ENCODE measurements at regions not wholly inside any gene's neighbourhood (a gene's known extent, or its start where the extent isn't known, plus 50 kb on each side); places are given as distances from the start of the nearest gene placed in this dataset.

DNA sequence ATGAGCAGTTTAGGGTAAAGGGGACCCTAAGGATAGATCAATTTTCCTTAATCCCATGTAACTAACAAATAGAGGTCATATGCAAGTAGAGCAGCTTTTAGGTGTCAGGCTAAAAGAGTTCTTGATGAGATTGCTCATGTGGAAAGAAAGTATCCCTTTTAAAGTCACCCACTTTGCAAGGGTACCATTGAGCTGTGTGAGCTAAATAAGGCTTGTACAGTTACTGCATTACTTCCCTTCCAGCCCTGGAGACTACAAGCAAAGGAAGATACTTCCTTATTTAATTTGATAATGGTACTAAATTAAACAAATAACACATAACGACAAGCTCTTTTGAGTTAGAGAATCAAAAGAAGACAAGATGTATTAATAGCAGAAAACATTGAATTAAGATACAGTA lies 191.7 kb downstream of the TMX1 start:
- no peak overlapping the region for H3K4me2 ChIP-seq (ENCODE audit: low read depth, low read length, poor library complexity, severe bottlenecking)
- 0 out of 2 replicates have a peak overlapping the region, but pooled peaks have one; percentile 24 for H3K27ac ChIP-seq (ENCODE audit: low read depth, low read length)
- no peaks in the 10 kb centered on the region for H3K27me3 ChIP-seq (ENCODE audit: low read length)
- no peaks in the 10 kb centered on the region for H3K9me3 ChIP-seq (ENCODE audit: insufficient read depth, low read length)
- no peaks in the 10 kb centered on the region for H3F3A ChIP-seq (ENCODE audit: insufficient read depth)
- H3K79me2 ChIP-seq (ENCODE audit: insufficient read depth, low read length): no peaks in the 10 kb centered on the region
- H3K36me3 ChIP-seq (ENCODE audit: low read length): no peaks in the 10 kb centered on the region
- H3K4me3 ChIP-seq (ENCODE audit: insufficient read depth, low read length, poor library complexity, severe bottlenecking): no peak overlapping the region
- no peak for TF ChIP-seq EZH2phosphoT487 (conservative IDR thresholded peaks at IDR 0.05; ENCODE audit: low read length)
- TF ChIP-seq, protein P1, sequence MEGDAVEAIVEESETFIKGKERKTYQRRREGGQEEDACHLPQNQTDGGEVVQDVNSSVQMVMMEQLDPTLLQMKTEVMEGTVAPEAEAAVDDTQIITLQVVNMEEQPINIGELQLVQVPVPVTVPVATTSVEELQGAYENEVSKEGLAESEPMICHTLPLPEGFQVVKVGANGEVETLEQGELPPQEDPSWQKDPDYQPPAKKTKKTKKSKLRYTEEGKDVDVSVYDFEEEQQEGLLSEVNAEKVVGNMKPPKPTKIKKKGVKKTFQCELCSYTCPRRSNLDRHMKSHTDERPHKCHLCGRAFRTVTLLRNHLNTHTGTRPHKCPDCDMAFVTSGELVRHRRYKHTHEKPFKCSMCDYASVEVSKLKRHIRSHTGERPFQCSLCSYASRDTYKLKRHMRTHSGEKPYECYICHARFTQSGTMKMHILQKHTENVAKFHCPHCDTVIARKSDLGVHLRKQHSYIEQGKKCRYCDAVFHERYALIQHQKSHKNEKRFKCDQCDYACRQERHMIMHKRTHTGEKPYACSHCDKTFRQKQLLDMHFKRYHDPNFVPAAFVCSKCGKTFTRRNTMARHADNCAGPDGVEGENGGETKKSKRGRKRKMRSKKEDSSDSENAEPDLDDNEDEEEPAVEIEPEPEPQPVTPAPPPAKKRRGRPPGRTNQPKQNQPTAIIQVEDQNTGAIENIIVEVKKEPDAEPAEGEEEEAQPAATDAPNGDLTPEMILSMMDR (IDR thresholded peaks at IDR 0.05; ENCODE audit: insufficient read depth, low read length, poor library complexity, severe bottlenecking): no peak
- no peaks in the 10 kb centered on the region for H3K9me2 ChIP-seq (replicated peaks; ENCODE audit: insufficient read depth, low read length)
- no peak overlapping the region for H2AFZ ChIP-seq (ENCODE audit: low read depth, low read length, severe bottlenecking)
- no peak overlapping the region for H3K9ac ChIP-seq (ENCODE audit: low read length)
- no peaks in the 10 kb centered on the region for H4K20me1 ChIP-seq (ENCODE audit: low read depth, low read length)

DNA sequence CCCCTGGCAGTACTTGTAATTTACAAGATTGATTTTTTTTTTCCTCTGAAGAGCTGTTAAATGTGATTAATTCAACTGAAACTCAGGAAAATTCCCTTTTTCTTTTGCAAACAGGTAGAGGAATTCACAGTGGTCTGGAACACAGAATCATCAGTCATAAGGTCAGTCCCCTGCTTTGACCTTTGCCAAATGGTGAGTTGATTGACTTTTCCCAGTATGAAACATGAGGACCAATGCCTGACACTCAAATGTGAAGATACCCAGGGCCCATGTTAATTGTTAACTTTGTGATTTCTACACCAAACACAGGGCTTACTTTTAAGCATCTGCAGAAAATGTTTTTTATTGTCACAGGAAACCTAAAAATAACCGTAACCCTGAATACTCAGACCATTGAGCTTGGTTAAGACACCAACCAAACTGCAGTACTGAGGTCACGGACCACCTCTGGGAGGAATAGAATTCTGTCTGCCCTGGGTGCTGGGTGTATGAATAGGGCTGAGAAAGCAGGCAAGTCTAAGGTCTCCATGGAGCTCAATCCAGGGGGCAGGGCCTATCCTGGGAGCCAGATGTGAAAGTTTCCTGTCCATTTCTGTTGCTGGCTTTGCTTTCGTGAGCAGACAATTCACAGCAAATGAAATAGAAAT lies 192.4 kb downstream of the TMX1 start:
- H3K79me2 ChIP-seq (ENCODE audit: insufficient read depth, low read length): no peaks in the 10 kb centered on the region
- H3K27ac ChIP-seq (ENCODE audit: low read depth, low read length): peak overlapping the region; percentile 24; the same call in 1 of the 2 replicates
- no peaks in the 10 kb centered on the region for H4K20me1 ChIP-seq (ENCODE audit: low read depth, low read length)
- H3K9ac ChIP-seq (ENCODE audit: low read length): no peak overlapping the region
- H3K27me3 ChIP-seq (ENCODE audit: low read length): no peaks in the 10 kb centered on the region
- no peaks in the 10 kb centered on the region for H3K9me2 ChIP-seq (replicated peaks; ENCODE audit: insufficient read depth, low read length)
- peak overlapping the region; percentile 9 for H3K4me2 ChIP-seq (ENCODE audit: low read depth, low read length, poor library complexity, severe bottlenecking)
- H3F3A ChIP-seq (ENCODE audit: insufficient read depth): no peaks in the 10 kb centered on the region
- TF ChIP-seq, protein P1 (IDR thresholded peaks at IDR 0.05; ENCODE audit: insufficient read depth, low read length, poor library complexity, severe bottlenecking): no peak
- TF ChIP-seq EZH2phosphoT487 (conservative IDR thresholded peaks at IDR 0.05; ENCODE audit: low read length): no peak
- H3K36me3 ChIP-seq (ENCODE audit: low read length): no peaks in the 10 kb centered on the region
- H3K4me3 ChIP-seq (ENCODE audit: insufficient read depth, low read length, poor library complexity, severe bottlenecking): no peak overlapping the region
- no peaks in the 10 kb centered on the region for H3K9me3 ChIP-seq (ENCODE audit: insufficient read depth, low read length)
- H2AFZ ChIP-seq (ENCODE audit: low read depth, low read length, severe bottlenecking): no peak overlapping the region

- Histone ChIP-seq H3F3A (ENCODE audit: insufficient read depth) (no peaks in the 10 kb centered on the region), H3K27ac (ENCODE audit: low read depth, low read length) (no peak overlapping the region), H3K27me3 (ENCODE audit: low read length) (no peaks in the 10 kb centered on the region), H3K9me2 (replicated peaks; ENCODE audit: insufficient read depth, low read length) (no peaks in the 10 kb centered on the region), H3K4me3 (ENCODE audit: insufficient read depth, low read length, poor library complexity, severe bottlenecking) (no peak overlapping the region), H3K4me2 (ENCODE audit: low read depth, low read length, poor library complexity, severe bottlenecking) (no peak overlapping the region), H3K9ac (ENCODE audit: low read length) (no peak overlapping the region), H3K79me2 (ENCODE audit: insufficient read depth, low read length) (no peaks in the 10 kb centered on the region), H3K36me3 (ENCODE audit: low read length) (no peaks in the 10 kb centered on the region), H3K9me3 (ENCODE audit: insufficient read depth, low read length) (no peaks in the 10 kb centered on the region), H4K20me1 (ENCODE audit: low read depth, low read length) (no peaks in the 10 kb centered on the region), H2AFZ (ENCODE audit: low read depth, low read length, severe bottlenecking) (no peak overlapping the region)
- TF ChIP-seq EZH2phosphoT487 (conservative IDR thresholded peaks at IDR 0.05; ENCODE audit: low read length): no peak
- TF ChIP-seq, protein P1 (IDR thresholded peaks at IDR 0.05; ENCODE audit: insufficient read depth, low read length, poor library complexity, severe bottlenecking): no peak
Measured at GRCh38 chr14:51436630-51437029, 196.6 kb downstream of the TMX1 start.
